HEK293T (cell line): ENCODE measurements at regions not wholly inside any gene's neighbourhood (a gene's known extent, or its start where the extent isn't known, plus 50 kb on each side); places are given as distances from the start of the nearest gene placed in this dataset.

ENCODE experiments used
- CTCF ChIA-PET: fragments of 350-600 bp; formaldehyde crosslinking; extraction: SDS; loops from one replicate; lab custom pipeline; 2021; ENCODE audit warnings: antibody characterized with exemption, inconsistent platforms; lab: Yijun Ruan, JAX
- POLR2A ChIA-PET: fragments of 350-600 bp; formaldehyde crosslinking; extraction: SDS; loops from one replicate; lab custom pipeline; 2020; ENCODE audit warnings: antibody characterized with exemption, inconsistent platforms; lab: Yijun Ruan, JAX
- DNase-seq: peaks from one replicate; pipeline ENCODE4 v3.0.0; 2012; ENCODE audit warnings: mixed read lengths; ENCODE audit errors: extremely low spot score
- ARNT ChIP-seq: fragments of 450-650 bp; IDR thresholded peaks from 2 replicates; pipeline ENCODE4 v1.6.1; 2017; ENCODE audit warnings: mild to moderate bottlenecking
- BHLHE40 ChIP-seq: fragments of 450-650 bp; IDR thresholded peaks from 2 replicates; pipeline ENCODE4 v1.6.1; 2016; ENCODE audit warnings: mild to moderate bottlenecking, moderate library complexity, borderline replicate concordance
- CTBP1 ChIP-seq: fragments of 450-650 bp; IDR thresholded peaks from 2 replicates; pipeline ENCODE4 v1.6.1; 2016; ENCODE audit warnings: borderline replicate concordance
- ELF4 ChIP-seq: fragments of 450-650 bp; IDR thresholded peaks from 2 replicates; pipeline ENCODE4 v1.6.1; 2017; ENCODE audit warnings: antibody characterized with exemption
- FOXA1 ChIP-seq: fragments of 450-650 bp; IDR thresholded peaks from 2 replicates; pipeline ENCODE4 v1.6.1; 2016; ENCODE audit warnings: mild to moderate bottlenecking
- FOXK2 ChIP-seq: fragments of 450-650 bp; IDR thresholded peaks from 2 replicates; pipeline ENCODE4 v1.6.1; 2016; ENCODE audit warnings: mild to moderate bottlenecking
- FOXM1 ChIP-seq: fragments of 450-650 bp; IDR thresholded peaks from 2 replicates; pipeline ENCODE4 v1.6.1; 2017; ENCODE audit warnings: mild to moderate bottlenecking, borderline replicate concordance
- HDGF ChIP-seq: fragments of 450-650 bp; IDR thresholded peaks from 2 replicates; pipeline ENCODE4 v1.6.1; 2017; ENCODE audit warnings: antibody characterized with exemption, borderline replicate concordance
- L3MBTL2 ChIP-seq: fragments of 450-650 bp; conservative IDR thresholded peaks from 2 replicates; pipeline ENCODE4 v1.6.1; 2016; ENCODE audit warnings: mild to moderate bottlenecking
- LEF1 ChIP-seq: fragments of 450-650 bp; IDR thresholded peaks from 2 replicates; pipeline ENCODE4 v1.6.1; 2017; ENCODE audit warnings: mild to moderate bottlenecking, borderline replicate concordance
- NFRKB ChIP-seq: fragments of 450-650 bp; IDR thresholded peaks from 2 replicates; pipeline ENCODE4 v1.6.1; 2016; ENCODE audit warnings: mild to moderate bottlenecking, moderate library complexity
- SP1 ChIP-seq: fragments of 450-650 bp; IDR thresholded peaks from 2 replicates; pipeline ENCODE4 v1.6.1; 2017
- SUZ12 ChIP-seq: fragments of 450-650 bp; IDR thresholded peaks from 2 replicates; pipeline ENCODE4 v1.6.1; 2016; ENCODE audit warnings: mild to moderate bottlenecking
- TARDBP ChIP-seq: fragments of 450-650 bp; IDR thresholded peaks from 2 replicates; pipeline ENCODE4 v1.6.1; 2016
- ZNF384 ChIP-seq: fragments of 450-650 bp; IDR thresholded peaks from 2 replicates; pipeline ENCODE4 v1.6.1; 2016
- TF ChIP-seq, protein P1 (sequence below): fragments of 450-650 bp; IDR thresholded peaks from 2 replicates; pipeline ENCODE4 v1.6.1; 2016

DNA sequence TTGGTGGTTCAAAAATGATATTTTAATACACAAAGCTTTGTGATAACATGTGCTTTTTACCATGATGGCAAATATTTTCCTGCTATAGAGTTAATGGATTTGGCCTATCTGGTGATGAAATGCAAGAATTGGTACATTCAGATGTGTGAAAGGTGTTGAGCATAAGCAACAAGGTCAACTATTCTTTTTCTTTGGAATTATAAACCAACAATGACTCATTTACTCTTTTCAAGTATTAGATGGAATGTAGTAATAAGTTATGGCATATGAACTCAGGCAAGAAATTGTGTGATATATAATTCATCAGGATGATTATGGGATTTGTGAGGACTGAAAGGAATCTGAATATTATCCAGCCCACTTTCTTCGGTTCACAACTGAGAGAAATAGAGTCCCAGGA lies 471.4 kb downstream of the ETNK1 start:
- no peak for DNase-seq
- CTCF ChIA-PET: no interaction called here
- TF ChIP-seq FOXK2: no peak
- no peak for TF ChIP-seq ZNF384
- no peak for TF ChIP-seq CTBP1
- no peak for TF ChIP-seq BHLHE40
- TF ChIP-seq ELF4: no peak
- no peak for TF ChIP-seq SUZ12
- no peak for TF ChIP-seq SP1
- no peak for TF ChIP-seq TARDBP
- TF ChIP-seq FOXM1: no peak
- TF ChIP-seq LEF1: no peak
- no peak for TF ChIP-seq HDGF
- no peak for TF ChIP-seq ARNT
- TF ChIP-seq, protein P1, sequence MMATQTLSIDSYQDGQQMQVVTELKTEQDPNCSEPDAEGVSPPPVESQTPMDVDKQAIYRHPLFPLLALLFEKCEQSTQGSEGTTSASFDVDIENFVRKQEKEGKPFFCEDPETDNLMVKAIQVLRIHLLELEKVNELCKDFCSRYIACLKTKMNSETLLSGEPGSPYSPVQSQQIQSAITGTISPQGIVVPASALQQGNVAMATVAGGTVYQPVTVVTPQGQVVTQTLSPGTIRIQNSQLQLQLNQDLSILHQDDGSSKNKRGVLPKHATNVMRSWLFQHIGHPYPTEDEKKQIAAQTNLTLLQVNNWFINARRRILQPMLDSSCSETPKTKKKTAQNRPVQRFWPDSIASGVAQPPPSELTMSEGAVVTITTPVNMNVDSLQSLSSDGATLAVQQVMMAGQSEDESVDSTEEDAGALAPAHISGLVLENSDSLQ: no peak
- TF ChIP-seq NFRKB: no peak
- no peak for TF ChIP-seq FOXA1
- POLR2A ChIA-PET: no interaction called here

DNA sequence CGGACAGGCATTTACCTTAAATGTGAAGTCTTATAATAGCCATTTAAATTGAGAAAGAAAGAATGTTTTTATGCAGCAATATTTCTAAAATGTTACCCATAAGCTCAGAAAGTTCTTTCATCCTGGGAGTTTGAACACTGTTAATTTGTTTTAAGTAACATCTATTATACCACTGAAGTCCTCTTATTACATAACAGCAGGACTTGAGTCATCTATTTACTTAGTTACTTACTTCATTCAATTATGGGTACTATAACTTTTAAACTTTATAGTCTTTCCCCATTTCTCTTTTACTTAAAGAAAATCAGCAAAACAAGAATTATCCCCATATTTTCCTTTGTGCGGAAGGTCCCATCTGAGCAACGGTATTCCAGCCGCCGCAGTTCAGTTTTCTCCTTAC lies 473.1 kb downstream of the ETNK1 start:
- no peak for TF ChIP-seq FOXM1
- TF ChIP-seq LEF1: no peak
- POLR2A ChIA-PET: no interaction called here

DNA sequence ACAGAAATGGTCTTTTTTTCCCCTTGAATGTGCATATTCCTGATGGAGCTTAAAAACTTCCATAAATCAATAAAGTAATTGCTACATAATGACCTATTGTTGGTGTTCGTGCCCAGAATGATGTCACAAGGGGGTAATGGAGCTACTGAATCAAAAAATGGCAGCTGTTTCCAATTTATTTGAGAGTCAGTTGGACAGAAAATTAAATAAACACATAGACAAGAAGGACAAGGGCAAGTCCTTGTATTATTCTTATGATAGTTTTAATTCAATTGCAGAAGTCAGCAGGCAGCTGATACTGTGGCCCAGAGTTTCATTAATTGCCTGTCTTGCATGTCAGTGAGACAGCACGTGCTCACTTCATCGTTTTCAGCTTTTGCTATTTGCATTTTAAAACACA lies 473.5 kb downstream of the ETNK1 start:
- ChIA-PET POLR2A (no interaction called here), CTCF (interaction anchor here (0.7 kb wide), 1 partner anchor 37 kb away, joined by 3 read pairs; no protein-coding TSS in a partner anchor)
- TF ChIP-seq CTBP1 (no peak), ZNF384 (no peak), SUZ12 (no peak), ELF4 (no peak), L3MBTL2 (peak; percentile 48; the same call in 1 of the 2 replicates), FOXA1 (no peak), BHLHE40 (no peak), FOXM1 (no peak), SP1 (no peak), FOXK2 (no peak), TARDBP (no peak), ARNT (peak; percentile 74; the same call in 1 of the 2 replicates), HDGF (no peak), LEF1 (no peak)
- TF ChIP-seq, protein P1: peak; percentile 62
- DNase-seq: no peak

More for the DNA sequence above, 473.1 kb downstream of the ETNK1 start:
- CTCF ChIA-PET: interaction anchor here (0.7 kb wide), 1 partner anchor 37 kb away, joined by 3 read pairs; no protein-coding TSS in a partner anchor
- DNase-seq: no peak

DNA sequence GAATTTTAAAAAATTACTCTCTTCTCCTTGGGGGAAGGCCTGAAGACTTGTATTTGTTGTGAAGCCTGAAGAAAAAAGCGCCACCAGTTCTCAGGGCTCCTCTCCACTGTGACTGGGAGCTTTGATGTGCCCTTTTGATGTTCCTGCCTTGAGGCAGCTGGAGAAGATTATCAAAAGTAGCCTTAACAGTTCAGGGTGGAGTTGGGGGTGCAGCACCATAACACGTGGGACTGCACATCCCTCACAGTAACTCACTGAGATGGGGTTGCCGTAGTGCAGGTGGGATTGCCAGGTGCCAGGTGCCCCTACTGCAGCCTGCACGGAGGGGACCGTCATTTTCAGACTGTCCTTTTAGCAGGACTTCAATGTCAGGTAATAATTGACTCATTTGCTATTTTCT lies 474.1 kb downstream of the ETNK1 start:
- CTCF ChIA-PET: no interaction called here
- POLR2A ChIA-PET: no interaction called here
- no peak for DNase-seq
- TF ChIP-seq ELF4 (no peak), NFRKB (no peak)

DNA sequence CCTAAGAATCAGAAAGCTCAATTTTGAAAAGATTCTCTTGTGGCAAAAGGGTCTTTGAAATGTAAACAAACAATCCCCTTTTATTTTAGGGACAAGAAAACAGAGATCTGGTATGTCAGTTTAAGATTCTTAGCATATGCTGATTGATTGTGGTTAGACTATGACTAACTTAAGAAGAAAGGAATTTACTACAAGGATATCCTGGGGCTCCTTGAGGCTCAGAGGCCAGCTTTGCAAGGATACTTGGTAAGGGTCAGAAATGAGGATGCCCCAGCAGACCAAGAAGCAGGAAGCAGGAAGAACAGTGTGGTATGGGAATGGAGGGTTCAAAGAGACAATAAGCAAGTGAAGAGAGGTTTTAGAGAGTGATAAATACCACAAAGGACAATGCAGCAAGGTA lies 474.6 kb downstream of the ETNK1 start:
- ChIA-PET CTCF (no interaction called here), POLR2A (no interaction called here)
- no peak for TF ChIP-seq BHLHE40
- TF ChIP-seq, protein P1: no peak
- no peak for TF ChIP-seq ARNT
- no peak for TF ChIP-seq FOXK2
- no peak for TF ChIP-seq SP1
- TF ChIP-seq FOXM1: no peak
- no peak for DNase-seq

DNA sequence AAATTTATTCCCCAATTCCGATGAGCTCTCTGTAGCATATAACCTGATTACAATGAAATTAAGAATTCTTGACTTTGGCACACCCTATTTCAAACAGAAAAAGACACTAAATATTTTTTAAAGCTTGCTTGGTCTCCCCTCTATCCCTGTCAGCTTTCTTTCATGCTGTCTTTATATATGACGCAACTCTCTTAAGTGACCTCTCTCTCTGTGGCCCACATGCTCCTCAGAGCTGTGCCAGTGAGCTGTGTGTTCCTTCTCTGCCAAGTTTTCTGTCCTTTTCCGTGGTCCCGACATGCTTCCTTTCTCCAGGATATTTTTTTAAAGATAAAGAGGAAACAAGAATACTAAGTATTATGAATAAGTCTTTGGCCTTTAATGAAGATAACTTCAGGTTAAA lies 484.0 kb downstream of the ETNK1 start:
- no peak for DNase-seq
- CTCF ChIA-PET: no interaction called here
- TF ChIP-seq ARNT (no peak), ELF4 (no peak), CTBP1 (no peak), ZNF384 (no peak), BHLHE40 (no peak), FOXM1 (no peak), HDGF (no peak), L3MBTL2 (no peak), SUZ12 (no peak), LEF1 (no peak), FOXK2 (no peak)
- TF ChIP-seq, protein P1: no peak
- POLR2A ChIA-PET: no interaction called here

DNA sequence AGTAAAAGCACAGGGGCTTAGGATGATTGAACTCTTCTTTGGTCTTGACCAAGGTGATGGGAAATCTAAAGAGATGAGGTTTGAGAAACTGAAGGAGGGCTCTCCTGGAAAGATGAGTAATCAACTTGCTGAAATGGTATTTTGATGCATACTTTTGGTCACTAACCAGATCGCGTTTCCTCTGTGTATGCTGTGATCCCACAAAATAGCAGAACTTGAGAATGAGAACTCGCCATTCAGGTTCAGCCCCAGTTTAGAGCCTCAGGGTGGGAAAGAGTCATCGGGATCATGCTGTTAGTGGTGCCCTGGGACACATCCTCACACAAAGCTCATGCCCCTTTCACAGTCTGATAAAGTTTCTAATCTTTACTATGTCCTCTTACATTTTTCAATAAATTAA lies 488.8 kb downstream of the ETNK1 start:
- no peak for DNase-seq
- TF ChIP-seq FOXA1: no peak
- TF ChIP-seq, protein P1: no peak
- ChIA-PET POLR2A (no interaction called here), CTCF (no interaction called here)
